CD4-positive, alpha-beta T cell (primary cell): ENCODE measurements at regions not wholly inside any gene's neighbourhood (a gene's known extent, or its start where the extent isn't known, plus 50 kb on each side); places are given as distances from the start of the nearest gene placed in this dataset.

ENCODE experiments used
- ATAC-seq: fragments of 200-7000 bp; cut with Tn5 transposase; one replicate; pipeline ENCODE4 v1.10.0; 2022; ENCODE audit warnings: mild to moderate bottlenecking; ENCODE audit not compliant: poor library complexity
- CTCF ChIA-PET: fragments of 350-600 bp; sonication (Branson Sonifier 250); formaldehyde crosslinking; loops from one replicate; lab custom pipeline; 2021; ENCODE audit warnings: antibody characterized with exemption, inconsistent platforms; lab: Charles Lee
- POLR2A ChIA-PET: fragments of 350-600 bp; sonication (Branson Sonifier 250); formaldehyde crosslinking; loops from one replicate; lab custom pipeline; 2021; ENCODE audit warnings: antibody characterized with exemption, inconsistent platforms; lab: Charles Lee
- DNase-seq, 14 experiments: peaks; one replicate each; pipeline ENCODE4 v3.0.0-alpha.2; 2013 to 2020; ENCODE audit warnings: mixed read lengths in 2 of 14
- H3K27ac ChIP-seq, 2 donors: one replicate each; pipeline versions ENCODE4 v1.5.1 to v1.7.0; 2013; ENCODE audit warnings: low read length in 2 of 2, low read depth in 1 of 2, mild to moderate bottlenecking in 1 of 2
- H3K27me3 ChIP-seq, 2 experiments: 1 replicate in 1 of 2; 2 replicates in 1 of 2; pipeline versions ENCODE4 v1.6.1 to v1.7.0; 2013; ENCODE audit warnings: low read length in 2 of 2, control low read depth in 1 of 2, mild to moderate bottlenecking in 1 of 2, moderate library complexity in 1 of 2; ENCODE audit not compliant: insufficient read depth in 2 of 2, control insufficient read depth in 1 of 2
- H3K36me3 ChIP-seq: one replicate; pipeline ENCODE4 v1.6.1; 2013; ENCODE audit warnings: low read length, control low read depth; ENCODE audit not compliant: insufficient read depth
- H3K4me1 ChIP-seq: one replicate; pipeline ENCODE4 v1.6.1; 2013; ENCODE audit warnings: low read length, control low read depth; ENCODE audit not compliant: insufficient read depth
- H3K4me3 ChIP-seq: one replicate; pipeline ENCODE4 v1.5.1; 2013; ENCODE audit warnings: mild to moderate bottlenecking, low read length, moderate library complexity
- H3K9me3 ChIP-seq, 2 experiments: 1 replicate in 1 of 2; 2 replicates in 1 of 2; pipeline versions ENCODE4 v1.6.1 to v1.7.0; 2013; ENCODE audit warnings: low read length in 2 of 2, mild to moderate bottlenecking in 2 of 2, control low read depth in 1 of 2, moderate library complexity in 1 of 2; ENCODE audit not compliant: control insufficient read depth in 1 of 2, insufficient read depth in 1 of 2
- H3K27ac Mint-ChIP-seq: one replicate; pipeline ENCODE4 v1.8.0; 2020; ENCODE audit warnings: mixed read lengths
- H3K27me3 Mint-ChIP-seq: one replicate; pipeline ENCODE4 v1.8.0; 2021; ENCODE audit warnings: mixed read lengths
- H3K36me3 Mint-ChIP-seq: one replicate; pipeline ENCODE4 v1.8.0; 2021; ENCODE audit warnings: low read depth, mixed read lengths
- H3K4me1 Mint-ChIP-seq: one replicate; pipeline ENCODE4 v1.8.0; 2021; ENCODE audit warnings: low read depth, mixed read lengths
- H3K4me3 Mint-ChIP-seq: one replicate; pipeline ENCODE4 v1.8.0; 2020; ENCODE audit warnings: mild to moderate bottlenecking, mixed read lengths
- H3K9me3 Mint-ChIP-seq: one replicate; pipeline ENCODE4 v1.8.0; 2020; ENCODE audit warnings: mixed read lengths
- intact Hi-C, 2 experiments: fragments of 100-400 bp; cut with DNase I in 1 of 2; cut with micrococcal nuclease in 1 of 2; formaldehyde crosslinking; loops; one replicate each; pipeline versions ENCODE4 v1.15.1 to v1.9.0; 2023 to 2025; cut with DNase I, micrococcal nuclease
- TF ChIP-seq, protein P1 (sequence below): fragments of 200-600 bp; IDR thresholded peaks from one replicate; pipeline ENCODE4 v1.8.0; 2022; ENCODE audit warnings: antibody characterized with exemption, mild to moderate bottlenecking

DNA sequence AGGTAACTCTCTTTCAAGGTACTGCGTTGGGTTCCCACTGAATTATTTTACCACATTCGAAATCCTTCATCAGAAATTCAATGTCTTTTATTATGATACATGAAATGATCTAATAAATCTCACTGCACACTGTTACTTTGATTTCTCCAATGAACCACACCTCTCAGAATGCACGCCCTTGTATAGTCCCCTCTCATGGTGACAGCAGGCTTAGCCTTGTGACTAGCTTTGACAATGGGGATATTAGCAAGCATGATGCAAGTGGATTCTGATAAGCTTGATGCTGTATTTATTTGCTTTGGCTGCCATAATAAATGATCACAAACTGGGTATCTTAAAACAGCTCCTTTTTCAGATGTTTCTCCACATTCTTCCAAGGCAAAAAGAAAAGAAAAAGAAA is 100.4 kb upstream of the ETV6 start:
- H3K36me3 Mint-ChIP-seq: no peaks in the 10 kb centered on the region
- CTCF ChIA-PET: interaction anchor here (2.2 kb wide), 1 partner anchor 484 kb away, joined by 7 read pairs; no protein-coding TSS in a partner anchor
- H3K4me1 ChIP-seq: peaks cover 48% of the 10 kb centered on the region
- H3K36me3 ChIP-seq: no peaks in the 10 kb centered on the region
- POLR2A ChIA-PET: no interaction called here
- no peak overlapping the region for H3K27ac ChIP-seq
- H3K9me3 Mint-ChIP-seq: no peaks in the 10 kb centered on the region
- DNase-seq: no peak
- peaks cover 52% of the 10 kb centered on the region for H3K4me1 Mint-ChIP-seq
- no peaks in the 10 kb centered on the region for H3K27me3 ChIP-seq
- no peaks in the 10 kb centered on the region for H3K9me3 ChIP-seq
- H3K27ac Mint-ChIP-seq: peak overlapping the region; percentile 93
- H3K4me3 Mint-ChIP-seq: peak overlapping the region; percentile 18
- ATAC-seq: no peak
- intact Hi-C loops: loop anchor here in 1 of 2 experiments (2.0 to 10.0 kb wide), 2 partner anchors 48 to 384 kb away; no protein-coding TSS in a partner anchor
- TF ChIP-seq, protein P1, sequence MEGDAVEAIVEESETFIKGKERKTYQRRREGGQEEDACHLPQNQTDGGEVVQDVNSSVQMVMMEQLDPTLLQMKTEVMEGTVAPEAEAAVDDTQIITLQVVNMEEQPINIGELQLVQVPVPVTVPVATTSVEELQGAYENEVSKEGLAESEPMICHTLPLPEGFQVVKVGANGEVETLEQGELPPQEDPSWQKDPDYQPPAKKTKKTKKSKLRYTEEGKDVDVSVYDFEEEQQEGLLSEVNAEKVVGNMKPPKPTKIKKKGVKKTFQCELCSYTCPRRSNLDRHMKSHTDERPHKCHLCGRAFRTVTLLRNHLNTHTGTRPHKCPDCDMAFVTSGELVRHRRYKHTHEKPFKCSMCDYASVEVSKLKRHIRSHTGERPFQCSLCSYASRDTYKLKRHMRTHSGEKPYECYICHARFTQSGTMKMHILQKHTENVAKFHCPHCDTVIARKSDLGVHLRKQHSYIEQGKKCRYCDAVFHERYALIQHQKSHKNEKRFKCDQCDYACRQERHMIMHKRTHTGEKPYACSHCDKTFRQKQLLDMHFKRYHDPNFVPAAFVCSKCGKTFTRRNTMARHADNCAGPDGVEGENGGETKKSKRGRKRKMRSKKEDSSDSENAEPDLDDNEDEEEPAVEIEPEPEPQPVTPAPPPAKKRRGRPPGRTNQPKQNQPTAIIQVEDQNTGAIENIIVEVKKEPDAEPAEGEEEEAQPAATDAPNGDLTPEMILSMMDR: no peak
- H3K4me3 ChIP-seq: no peak overlapping the region
- no peaks in the 10 kb centered on the region for H3K27me3 Mint-ChIP-seq

DNA sequence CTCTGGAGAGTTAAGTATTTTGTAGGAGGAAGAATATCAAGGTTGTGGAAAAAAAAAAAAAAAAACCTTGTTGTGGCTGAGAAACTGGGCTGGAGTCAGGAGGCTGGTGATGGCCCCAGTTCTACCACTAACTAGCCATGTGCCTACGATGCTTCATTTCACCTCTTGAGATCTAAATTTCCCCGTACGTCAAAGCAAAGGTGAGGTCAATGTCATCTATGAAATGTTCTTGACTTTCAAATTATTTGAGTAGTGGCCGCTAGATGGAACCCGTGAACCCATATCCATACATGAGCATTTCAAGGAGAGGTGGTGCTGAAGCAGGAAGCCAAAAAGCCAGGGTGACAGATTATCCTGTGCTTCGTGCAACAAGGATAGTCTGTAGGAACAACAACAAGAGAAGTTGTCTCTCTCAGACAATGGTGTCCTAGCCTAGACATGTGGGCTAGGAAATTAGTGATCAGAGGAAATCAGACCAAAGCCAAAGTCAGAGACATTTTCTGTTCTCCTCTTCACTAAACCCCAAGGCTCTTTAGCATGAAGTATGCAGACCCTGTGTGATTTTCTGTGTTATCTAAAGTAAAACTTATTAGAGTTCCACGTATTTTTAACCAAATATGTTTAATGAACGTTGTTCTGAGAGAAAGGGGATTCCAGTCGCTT is 95.5 kb upstream of the ETV6 start:
- ATAC-seq: peak; percentile 45
- no peaks in the 10 kb centered on the region for H3K36me3 Mint-ChIP-seq
- H3K9me3 Mint-ChIP-seq: no peaks in the 10 kb centered on the region
- no peak overlapping the region for H3K27ac ChIP-seq
- ChIA-PET CTCF (interaction anchor here (1.8 to 3.6 kb wide), 2 partner anchors 8 to 479 kb away, joined by 5 to 9 read pairs; no protein-coding TSS in a partner anchor), POLR2A (interaction anchor here (3.4 kb wide), 1 partner anchor 8 kb away, joined by 38 read pairs; no protein-coding TSS in a partner anchor)
- peak in 12 of 14 experiments; percentile 8 to 83 (median 32) for DNase-seq
- H3K4me1 Mint-ChIP-seq: peaks cover 24% of the 10 kb centered on the region
- peak overlapping the region; percentile 71 for H3K4me3 Mint-ChIP-seq
- TF ChIP-seq, protein P1: peak; percentile 67
- no peaks in the 10 kb centered on the region for H3K27me3 Mint-ChIP-seq
- H3K9me3 ChIP-seq: no peaks in the 10 kb centered on the region
- H3K27ac Mint-ChIP-seq: peak overlapping the region; percentile 48
- intact Hi-C loops: loop anchor here in 1 of 2 experiments (1.0 kb wide), 1 partner anchor 8 kb away; no protein-coding TSS in a partner anchor
- H3K36me3 ChIP-seq: no peaks in the 10 kb centered on the region
- H3K4me3 ChIP-seq: no peak overlapping the region
- no peaks in the 10 kb centered on the region for H3K27me3 ChIP-seq
- H3K4me1 ChIP-seq: peaks cover 17% of the 10 kb centered on the region

DNA sequence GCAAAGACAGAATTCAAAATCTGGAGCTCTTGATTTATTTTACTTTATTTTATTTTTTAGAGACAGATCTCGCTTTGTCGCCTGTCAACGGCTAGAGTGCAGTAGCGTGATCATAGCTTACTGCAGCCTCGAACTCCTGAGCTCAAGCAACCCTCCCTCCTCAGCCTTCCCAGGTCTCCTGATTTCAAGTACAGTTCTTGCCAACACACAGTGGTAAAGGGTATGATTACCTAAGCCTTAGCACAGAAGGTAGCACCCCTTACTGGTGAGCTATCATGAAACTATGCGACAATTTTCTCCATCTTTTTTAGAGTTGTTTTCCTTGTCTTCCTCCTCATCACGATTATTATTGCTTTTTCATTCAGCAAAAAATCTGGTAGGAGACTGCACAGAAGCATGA is 94.3 kb upstream of the ETV6 start:
- DNase-seq (no peak), ATAC-seq (no peak)
- Histone ChIP-seq H3K9me3 (no peaks in the 10 kb centered on the region), H3K4me3 (no peak overlapping the region), H3K27me3 (no peaks in the 10 kb centered on the region), H3K36me3 (no peaks in the 10 kb centered on the region), H3K4me1 (peaks cover 17% of the 10 kb centered on the region), H3K27ac (no peak overlapping the region)
- no peaks in the 10 kb centered on the region for H3K9me3 Mint-ChIP-seq
- CTCF ChIA-PET: interaction anchor here (1.8 to 3.6 kb wide), 2 partner anchors 10 to 478 kb away, joined by 5 to 9 read pairs; no protein-coding TSS in a partner anchor
- POLR2A ChIA-PET: interaction anchor here (1.1 to 3.4 kb wide), 4 partner anchors 10 to 801 kb away, joined by 3 to 38 read pairs (median 5); partner anchors contain the start of genes BORCS5 and ETV6
- TF ChIP-seq, protein P1: no peak
- H3K36me3 Mint-ChIP-seq: no peaks in the 10 kb centered on the region
- H3K4me1 Mint-ChIP-seq: peaks cover 22% of the 10 kb centered on the region
- H3K4me3 Mint-ChIP-seq: peak overlapping the region; percentile 84
- H3K27me3 Mint-ChIP-seq: no peaks in the 10 kb centered on the region
- intact Hi-C loops: loop anchor here in 1 of 2 experiments (5.0 kb wide), 1 partner anchor 92 kb away; the partner anchor contains the start of gene ETV6
- H3K27ac Mint-ChIP-seq: peak overlapping the region; percentile 94
